ENCODE measurements at regions not wholly inside any gene's neighbourhood (a gene's known extent, or its start where the extent isn't known, plus 50 kb on each side); places are given as distances from the start of the nearest gene placed in this dataset.

- H3F3A ChIP-seq (ENCODE audit: insufficient read depth, low read length), result no peaks in the 10 kb centered on the region
- H3K4me1 ChIP-seq (ENCODE audit: low read length), result no peaks in the 10 kb centered on the region
- no peak overlapping the region for H3K4me3 ChIP-seq (ENCODE audit: low read length)
- H3K27ac ChIP-seq (ENCODE audit: low read length), result no peak overlapping the region
- H3K9ac ChIP-seq (ENCODE audit: low read length), result no peak overlapping the region
- H3K36me3 ChIP-seq (replicated peaks; ENCODE audit: insufficient read depth, low read length), result no peaks in the 10 kb centered on the region
- H2AFZ ChIP-seq (ENCODE audit: low read length), result no peak overlapping the region
- no peaks in the 10 kb centered on the region for H3K79me2 ChIP-seq (ENCODE audit: low read length)
- H4K20me1 ChIP-seq (ENCODE audit: insufficient read depth, low read length), result no peaks in the 10 kb centered on the region
- H3K27me3 ChIP-seq (replicated peaks; ENCODE audit: insufficient read depth, low read length), result peaks cover 58% of the 10 kb centered on the region
- no peaks in the 10 kb centered on the region for H3K9me3 ChIP-seq (replicated peaks; ENCODE audit: insufficient read depth, low read length)
- no peak for DNase-seq
- TF ChIP-seq CTCF (IDR thresholded peaks at IDR 0.05; ENCODE audit: low read length), result no peak
- TF ChIP-seq EZH2 (optimal IDR thresholded peaks at IDR 0.05; ENCODE audit: low read depth, low read length), result no peak
- no peak for TF ChIP-seq EZH2phosphoT487 (IDR thresholded peaks at IDR 0.05; ENCODE audit: low read length)
- no peaks in the 10 kb centered on the region for H3K9me2 ChIP-seq (replicated peaks; ENCODE audit: insufficient read depth, low read length)
- H3K4me2 ChIP-seq (ENCODE audit: low read depth, low read length), result no peak overlapping the region
Measured at GRCh38 chr16:86730086-86730485, 151.7 kb downstream of the FOXL1 start.

- Histone ChIP-seq H3K9me3 (replicated peaks; ENCODE audit: insufficient read depth, low read length) (no peaks in the 10 kb centered on the region), H3K27me3 (replicated peaks; ENCODE audit: insufficient read depth, low read length) (peaks cover 61% of the 10 kb centered on the region), H3F3A (ENCODE audit: insufficient read depth, low read length) (no peaks in the 10 kb centered on the region), H3K4me1 (ENCODE audit: low read length) (no peaks in the 10 kb centered on the region), H3K9ac (ENCODE audit: low read length) (no peak overlapping the region), H3K27ac (ENCODE audit: low read length) (no peak overlapping the region), H2AFZ (ENCODE audit: low read length) (no peak overlapping the region), H4K20me1 (ENCODE audit: insufficient read depth, low read length) (no peaks in the 10 kb centered on the region), H3K9me2 (replicated peaks; ENCODE audit: insufficient read depth, low read length) (no peaks in the 10 kb centered on the region), H3K36me3 (replicated peaks; ENCODE audit: insufficient read depth, low read length) (no peaks in the 10 kb centered on the region), H3K4me3 (ENCODE audit: low read length) (no peak overlapping the region), H3K4me2 (ENCODE audit: low read depth, low read length) (no peak overlapping the region), H3K79me2 (ENCODE audit: low read length) (no peaks in the 10 kb centered on the region)
- no peak for DNase-seq
- TF ChIP-seq EZH2phosphoT487 (IDR thresholded peaks at IDR 0.05; ENCODE audit: low read length) (no peak), EZH2 (optimal IDR thresholded peaks at IDR 0.05; ENCODE audit: low read depth, low read length) (no peak), CTCF (IDR thresholded peaks at IDR 0.05; ENCODE audit: low read length) (no peak)
Measured at GRCh38 chr16:86730597-86730996, 152.2 kb downstream of the FOXL1 start.

- H4K20me1 ChIP-seq (ENCODE audit: insufficient read depth, low read length), result no peaks in the 10 kb centered on the region
Measured at GRCh38 chr16:86732621-86733295, 154.4 kb downstream of the FOXL1 start.

More at GRCh38 chr16:86732621-86733295, 154.4 kb downstream of the FOXL1 start:
- H3K27ac ChIP-seq (ENCODE audit: low read length), result no peak overlapping the region
- H3K4me1 ChIP-seq (ENCODE audit: low read length), result no peaks in the 10 kb centered on the region
- H3F3A ChIP-seq (ENCODE audit: insufficient read depth, low read length), result no peaks in the 10 kb centered on the region
- DNase-seq, result no peak
- no peak overlapping the region for H3K9ac ChIP-seq (ENCODE audit: low read length)
- no peak overlapping the region for H3K4me2 ChIP-seq (ENCODE audit: low read depth, low read length)
- no peaks in the 10 kb centered on the region for H3K36me3 ChIP-seq (replicated peaks; ENCODE audit: insufficient read depth, low read length)
- TF ChIP-seq EZH2 (optimal IDR thresholded peaks at IDR 0.05; ENCODE audit: low read depth, low read length) (no peak), EZH2phosphoT487 (IDR thresholded peaks at IDR 0.05; ENCODE audit: low read length) (no peak), CTCF (IDR thresholded peaks at IDR 0.05; ENCODE audit: low read length) (no peak)
- H3K4me3 ChIP-seq (ENCODE audit: low read length), result no peak overlapping the region
- no peaks in the 10 kb centered on the region for H3K9me2 ChIP-seq (replicated peaks; ENCODE audit: insufficient read depth, low read length)
- H3K9me3 ChIP-seq (replicated peaks; ENCODE audit: insufficient read depth, low read length), result no peaks in the 10 kb centered on the region
- H2AFZ ChIP-seq (ENCODE audit: low read length), result no peak overlapping the region
- H3K27me3 ChIP-seq (replicated peaks; ENCODE audit: insufficient read depth, low read length), result peaks cover 66% of the 10 kb centered on the region
- no peaks in the 10 kb centered on the region for H3K79me2 ChIP-seq (ENCODE audit: low read length)
